K562 (cell line): ENCODE measurements at regions not wholly inside any gene's neighbourhood (a gene's known extent, or its start where the extent isn't known, plus 50 kb on each side); places are given as distances from the start of the nearest gene placed in this dataset.

Experiments
- CBFA2T2 ChIP-seq: fragments of 450-650 bp; conservative IDR thresholded peaks from 2 replicates; pipeline ENCODE4 v1.6.1; 2017; ENCODE audit warnings: mild to moderate bottlenecking
- CBX1 ChIP-seq: sonication (generic); IDR thresholded peaks from 2 replicates; pipeline ENCODE4 v1.6.1; 2016; ENCODE audit warnings: antibody characterized with exemption, low read depth, mild to moderate bottlenecking
- CTBP1 ChIP-seq: fragments of 450-650 bp; IDR thresholded peaks from 2 replicates; pipeline ENCODE4 v1.6.1; 2016; ENCODE audit warnings: borderline replicate concordance
- EGR1 ChIP-seq: fragments of 450-650 bp; conservative IDR thresholded peaks from 2 replicates; pipeline ENCODE4 v1.6.1; 2017; ENCODE audit warnings: mild to moderate bottlenecking
- ILK ChIP-seq: fragments of 450-650 bp; IDR thresholded peaks from 2 replicates; pipeline ENCODE4 v1.6.1; 2016; ENCODE audit warnings: missing genetic modification characterization, low read depth, mild to moderate bottlenecking, missing compliant biosample characterization, moderate library complexity, borderline replicate concordance
- MEIS2 ChIP-seq: fragments of 450-650 bp; IDR thresholded peaks from 2 replicates; pipeline ENCODE4 v1.6.1; 2014; ENCODE audit warnings: mild to moderate bottlenecking; ENCODE audit not compliant: partially characterized antibody
- NCOA4 ChIP-seq: fragments of 450-650 bp; IDR thresholded peaks from 2 replicates; pipeline ENCODE4 v1.6.1; 2018; ENCODE audit warnings: mild to moderate bottlenecking; ENCODE audit not compliant: partially characterized antibody
- NFE2L1 ChIP-seq: fragments of 450-650 bp; IDR thresholded peaks from 2 replicates; pipeline ENCODE4 v1.6.1; 2016; ENCODE audit warnings: missing genetic modification characterization, low read depth, mild to moderate bottlenecking, missing compliant biosample characterization, moderate library complexity, borderline replicate concordance
- NFIC ChIP-seq: fragments of 450-650 bp; IDR thresholded peaks from 2 replicates; pipeline ENCODE4 v1.6.1; 2017; ENCODE audit warnings: mild to moderate bottlenecking, inconsistent platforms
- SMARCA4 ChIP-seq: fragments of 450-650 bp; IDR thresholded peaks from 2 replicates; pipeline ENCODE4 v1.6.1; 2016
- TCF7 ChIP-seq: sonication (generic); IDR thresholded peaks from 2 replicates; pipeline ENCODE4 v1.6.1; 2016; ENCODE audit warnings: antibody characterized with exemption, borderline replicate concordance
- TF ChIP-seq, protein P1 (sequence below): fragments of 250-450 bp; sonication (Bioruptor Pico); IDR thresholded peaks from 2 replicates; pipeline ENCODE4 v1.5.0; 2021
- TF ChIP-seq, protein P2 (sequence below): fragments of 200-800 bp; sonication (Bioruptor generic); IDR thresholded peaks from 2 replicates; pipeline ENCODE4 v1.6.1; 2017; ENCODE audit warnings: missing genetic modification characterization, missing compliant biosample characterization
- TF ChIP-seq, protein P3 (sequence below): fragments of 450-650 bp; formaldehyde crosslinking; IDR thresholded peaks from 2 replicates; pipeline ENCODE4 v1.4.0; 2020; ENCODE audit warnings: mild to moderate bottlenecking
- TF ChIP-seq, protein P4 (sequence below): sonication (generic); formaldehyde crosslinking; IDR thresholded peaks from 2 replicates; pipeline ENCODE4 v1.8.0; 2022; ENCODE audit warnings: mild to moderate bottlenecking, missing genetic modification reagents
- TF ChIP-seq, protein P5 (sequence below), 3 experiments: fragments of 200-800 bp in 1 of 3; fragments of 250-450 bp in 1 of 3; fragments of 450-650 bp in 1 of 3; sonication (Bioruptor Pico) in 1 of 3; sonication (Bioruptor generic) in 1 of 3; formaldehyde crosslinking in 1 of 3; IDR thresholded peaks; 2 replicates each; pipeline versions ENCODE4 v1.6.1 to v1.8.0; 2016 to 2022; ENCODE audit warnings: mild to moderate bottlenecking in 2 of 3, missing genetic modification characterization in 2 of 3, missing compliant biosample characterization in 1 of 3, moderate library complexity in 1 of 3
- TF ChIP-seq, protein P6 (sequence below): fragments of 250-450 bp; sonication (Bioruptor Pico); IDR thresholded peaks from 2 replicates; pipeline ENCODE4 v1.9.0; 2021; ENCODE audit warnings: mild to moderate bottlenecking, inconsistent platforms

DNA sequence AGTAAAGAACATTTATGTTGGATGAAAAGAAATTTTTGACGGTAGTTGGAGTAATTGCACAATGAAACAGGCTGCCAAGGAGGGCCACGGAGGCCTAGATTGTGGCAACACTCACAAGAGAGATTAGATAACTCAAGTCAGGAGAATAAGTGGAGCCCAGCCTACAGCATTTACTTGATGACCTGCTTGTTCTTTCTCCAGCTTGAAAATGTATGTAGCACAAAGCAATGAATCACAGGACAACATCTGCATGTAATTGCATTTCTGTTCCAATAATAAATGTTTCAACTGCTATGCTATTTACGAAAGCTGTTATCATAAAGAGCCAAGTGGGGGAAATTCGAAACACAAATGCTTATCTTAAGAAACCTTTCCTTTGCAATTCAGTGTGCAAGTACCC is 221.2 kb upstream of the MID1 start (continued):
- TF ChIP-seq ILK (tag) (no peak), NFIC (peak; percentile 36; the same call in 1 of the 2 replicates), MEIS2 (peak; percentile 79), TCF7 (no peak), NFE2L1 (tag) (no peak), CTBP1 (no peak), CBFA2T2 (peak; percentile 67), SMARCA4 (peak; percentile 52), EGR1 (no peak), NCOA4 (no peak), CBX1 (no peak)
- TF ChIP-seq, protein P1, sequence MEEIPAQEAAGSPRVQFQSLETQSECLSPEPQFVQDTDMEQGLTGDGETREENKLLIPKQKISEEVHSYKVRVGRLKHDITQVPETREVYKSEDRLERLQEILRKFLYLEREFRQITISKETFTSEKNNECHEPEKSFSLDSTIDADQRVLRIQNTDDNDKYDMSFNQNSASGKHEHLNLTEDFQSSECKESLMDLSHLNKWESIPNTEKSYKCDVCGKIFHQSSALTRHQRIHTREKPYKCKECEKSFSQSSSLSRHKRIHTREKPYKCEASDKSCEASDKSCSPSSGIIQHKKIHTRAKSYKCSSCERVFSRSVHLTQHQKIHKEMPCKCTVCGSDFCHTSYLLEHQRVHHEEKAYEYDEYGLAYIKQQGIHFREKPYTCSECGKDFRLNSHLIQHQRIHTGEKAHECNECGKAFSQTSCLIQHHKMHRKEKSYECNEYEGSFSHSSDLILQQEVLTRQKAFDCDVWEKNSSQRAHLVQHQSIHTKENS (CRISPR knock-in tag): no peak
- TF ChIP-seq, protein P2, sequence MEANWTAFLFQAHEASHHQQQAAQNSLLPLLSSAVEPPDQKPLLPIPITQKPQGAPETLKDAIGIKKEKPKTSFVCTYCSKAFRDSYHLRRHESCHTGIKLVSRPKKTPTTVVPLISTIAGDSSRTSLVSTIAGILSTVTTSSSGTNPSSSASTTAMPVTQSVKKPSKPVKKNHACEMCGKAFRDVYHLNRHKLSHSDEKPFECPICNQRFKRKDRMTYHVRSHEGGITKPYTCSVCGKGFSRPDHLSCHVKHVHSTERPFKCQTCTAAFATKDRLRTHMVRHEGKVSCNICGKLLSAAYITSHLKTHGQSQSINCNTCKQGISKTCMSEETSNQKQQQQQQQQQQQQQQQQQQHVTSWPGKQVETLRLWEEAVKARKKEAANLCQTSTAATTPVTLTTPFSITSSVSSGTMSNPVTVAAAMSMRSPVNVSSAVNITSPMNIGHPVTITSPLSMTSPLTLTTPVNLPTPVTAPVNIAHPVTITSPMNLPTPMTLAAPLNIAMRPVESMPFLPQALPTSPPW (CRISPR knock-in tag): no peak
- TF ChIP-seq, protein P3, sequence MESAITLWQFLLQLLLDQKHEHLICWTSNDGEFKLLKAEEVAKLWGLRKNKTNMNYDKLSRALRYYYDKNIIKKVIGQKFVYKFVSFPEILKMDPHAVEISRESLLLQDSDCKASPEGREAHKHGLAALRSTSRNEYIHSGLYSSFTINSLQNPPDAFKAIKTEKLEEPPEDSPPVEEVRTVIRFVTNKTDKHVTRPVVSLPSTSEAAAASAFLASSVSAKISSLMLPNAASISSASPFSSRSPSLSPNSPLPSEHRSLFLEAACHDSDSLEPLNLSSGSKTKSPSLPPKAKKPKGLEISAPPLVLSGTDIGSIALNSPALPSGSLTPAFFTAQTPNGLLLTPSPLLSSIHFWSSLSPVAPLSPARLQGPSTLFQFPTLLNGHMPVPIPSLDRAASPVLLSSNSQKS (CRISPR knock-in tag): no peak
- TF ChIP-seq, protein P4, sequence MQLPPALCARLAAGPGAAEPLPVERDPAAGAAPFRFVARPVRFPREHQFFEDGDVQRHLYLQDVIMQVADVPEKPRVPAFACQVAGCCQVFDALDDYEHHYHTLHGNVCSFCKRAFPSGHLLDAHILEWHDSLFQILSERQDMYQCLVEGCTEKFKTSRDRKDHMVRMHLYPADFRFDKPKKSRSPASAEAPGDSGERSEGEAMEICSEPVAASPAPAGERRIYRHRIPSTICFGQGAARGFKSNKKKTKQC (CRISPR knock-in tag): no peak
- TF ChIP-seq, protein P5, sequence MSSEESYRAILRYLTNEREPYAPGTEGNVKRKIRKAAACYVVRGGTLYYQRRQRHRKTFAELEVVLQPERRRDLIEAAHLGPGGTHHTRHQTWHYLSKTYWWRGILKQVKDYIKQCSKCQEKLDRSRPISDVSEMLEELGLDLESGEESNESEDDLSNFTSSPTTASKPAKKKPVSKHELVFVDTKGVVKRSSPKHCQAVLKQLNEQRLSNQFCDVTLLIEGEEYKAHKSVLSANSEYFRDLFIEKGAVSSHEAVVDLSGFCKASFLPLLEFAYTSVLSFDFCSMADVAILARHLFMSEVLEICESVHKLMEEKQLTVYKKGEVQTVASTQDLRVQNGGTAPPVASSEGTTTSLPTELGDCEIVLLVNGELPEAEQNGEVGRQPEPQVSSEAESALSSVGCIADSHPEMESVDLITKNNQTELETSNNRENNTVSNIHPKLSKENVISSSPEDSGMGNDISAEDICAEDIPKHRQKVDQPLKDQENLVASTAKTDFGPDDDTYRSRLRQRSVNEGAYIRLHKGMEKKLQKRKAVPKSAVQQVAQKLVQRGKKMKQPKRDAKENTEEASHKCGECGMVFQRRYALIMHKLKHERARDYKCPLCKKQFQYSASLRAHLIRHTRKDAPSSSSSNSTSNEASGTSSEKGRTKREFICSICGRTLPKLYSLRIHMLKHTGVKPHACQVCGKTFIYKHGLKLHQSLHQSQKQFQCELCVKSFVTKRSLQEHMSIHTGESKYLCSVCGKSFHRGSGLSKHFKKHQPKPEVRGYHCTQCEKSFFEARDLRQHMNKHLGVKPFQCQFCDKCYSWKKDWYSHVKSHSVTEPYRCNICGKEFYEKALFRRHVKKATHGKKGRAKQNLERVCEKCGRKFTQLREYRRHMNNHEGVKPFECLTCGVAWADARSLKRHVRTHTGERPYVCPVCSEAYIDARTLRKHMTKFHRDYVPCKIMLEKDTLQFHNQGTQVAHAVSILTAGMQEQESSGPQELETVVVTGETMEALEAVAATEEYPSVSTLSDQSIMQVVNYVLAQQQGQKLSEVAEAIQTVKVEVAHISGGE (CRISPR knock-in tag; IDR thresholded peaks at IDR 0.05): no peak
- TF ChIP-seq, protein P6, sequence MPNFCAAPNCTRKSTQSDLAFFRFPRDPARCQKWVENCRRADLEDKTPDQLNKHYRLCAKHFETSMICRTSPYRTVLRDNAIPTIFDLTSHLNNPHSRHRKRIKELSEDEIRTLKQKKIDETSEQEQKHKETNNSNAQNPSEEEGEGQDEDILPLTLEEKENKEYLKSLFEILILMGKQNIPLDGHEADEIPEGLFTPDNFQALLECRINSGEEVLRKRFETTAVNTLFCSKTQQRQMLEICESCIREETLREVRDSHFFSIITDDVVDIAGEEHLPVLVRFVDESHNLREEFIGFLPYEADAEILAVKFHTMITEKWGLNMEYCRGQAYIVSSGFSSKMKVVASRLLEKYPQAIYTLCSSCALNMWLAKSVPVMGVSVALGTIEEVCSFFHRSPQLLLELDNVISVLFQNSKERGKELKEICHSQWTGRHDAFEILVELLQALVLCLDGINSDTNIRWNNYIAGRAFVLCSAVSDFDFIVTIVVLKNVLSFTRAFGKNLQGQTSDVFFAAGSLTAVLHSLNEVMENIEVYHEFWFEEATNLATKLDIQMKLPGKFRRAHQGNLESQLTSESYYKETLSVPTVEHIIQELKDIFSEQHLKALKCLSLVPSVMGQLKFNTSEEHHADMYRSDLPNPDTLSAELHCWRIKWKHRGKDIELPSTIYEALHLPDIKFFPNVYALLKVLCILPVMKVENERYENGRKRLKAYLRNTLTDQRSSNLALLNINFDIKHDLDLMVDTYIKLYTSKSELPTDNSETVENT (CRISPR knock-in tag): no peak
